B cell (primary cell): ENCODE measurements at regions not wholly inside any gene's neighbourhood (a gene's known extent, or its start where the extent isn't known, plus 50 kb on each side); places are given as distances from the start of the nearest gene placed in this dataset.

Experiments used
- ATAC-seq: fragments of 200-7000 bp; cut with Tn5 transposase; one replicate; pipeline ENCODE4 v1.10.0; 2021; ENCODE audit warnings: low read depth, mild to moderate bottlenecking, moderate number of reproducible peaks, moderate library complexity
- CTCF ChIA-PET: fragments of 350-600 bp; sonication (Branson Sonifier 250); formaldehyde crosslinking; loops from one replicate; lab custom pipeline; 2021; ENCODE audit warnings: antibody characterized with exemption, inconsistent platforms; lab: Charles Lee
- POLR2A ChIA-PET: fragments of 350-600 bp; sonication (Branson Sonifier 250); formaldehyde crosslinking; loops from one replicate; lab custom pipeline; 2021; ENCODE audit warnings: antibody characterized with exemption; lab: Charles Lee
- DNase-seq: peaks from one replicate; pipeline ENCODE4 v3.0.0; 2013
- H2AFZ ChIP-seq: 2 replicates; pipeline ENCODE4 v1.6.1; 2012; ENCODE audit warnings: mild to moderate bottlenecking, low read depth, low read length; ENCODE audit not compliant: insufficient read depth, poor library complexity, severe bottlenecking
- H3K27ac ChIP-seq, 2 donors: 1 replicate in 1 of 2; 2 replicates in 1 of 2; pipeline ENCODE4 v1.5.1; 2012 to 2013; ENCODE audit warnings: low read length in 2 of 2, mild to moderate bottlenecking in 2 of 2, moderate library complexity in 1 of 2
- H3K27me3 ChIP-seq, 4 experiments: fragments of 200-600 bp in 1 of 4; sonication (generic) in 1 of 4; replicated peaks in 1 of 4; 1 replicate in 2 of 4; 2 replicates in 2 of 4; pipeline versions ENCODE4 v1.6.1 to v1.7.0; 2013 to 2016; ENCODE audit warnings: low read length in 3 of 4, mild to moderate bottlenecking in 2 of 4, mixed read lengths in 1 of 4, moderate library complexity in 1 of 4; ENCODE audit not compliant: insufficient read depth in 4 of 4, control insufficient read depth in 3 of 4; ENCODE audit errors: control extremely low read depth in 1 of 4
- H3K36me3 ChIP-seq, 2 experiments: replicated peaks in 1 of 2; 1 replicate in 1 of 2; 2 replicates in 1 of 2; pipeline versions ENCODE4 v1.6.1 to v1.7.1; 2013; ENCODE audit warnings: low read length in 1 of 2; ENCODE audit not compliant: insufficient read depth in 2 of 2, control insufficient read depth in 1 of 2; ENCODE audit errors: control extremely low read depth in 1 of 2, extremely low read depth in 1 of 2
- H3K4me1 ChIP-seq, 2 donors: fragments of 200-600 bp in 1 of 2; sonication (generic) in 1 of 2; 1 replicate in 1 of 2; 2 replicates in 1 of 2; pipeline versions ENCODE4 v1.5.1 to v1.6.1; 2013 to 2017; ENCODE audit warnings: low read length in 2 of 2; ENCODE audit not compliant: control insufficient read depth in 2 of 2, insufficient read depth in 2 of 2
- H3K4me2 ChIP-seq: replicated peaks from 2 replicates; pipeline ENCODE3; 2012; ENCODE audit warnings: mild to moderate bottlenecking, low read depth, low read length; ENCODE audit not compliant: poor library complexity, severe bottlenecking
- H3K4me3 ChIP-seq, 5 experiments: fragments of 200-600 bp in 1 of 5; sonication (generic) in 1 of 5; 1 replicate in 3 of 5; 2 replicates in 2 of 5; pipeline versions ENCODE4 v1.5.1 to v1.7.0; 2011 to 2016; ENCODE audit warnings: low read length in 4 of 5, mild to moderate bottlenecking in 4 of 5, low read depth in 2 of 5, control low read depth in 1 of 5, moderate library complexity in 1 of 5; ENCODE audit not compliant: insufficient read depth in 1 of 5; ENCODE audit errors: control extremely low read depth in 1 of 5, extremely low read depth in 1 of 5
- H3K79me2 ChIP-seq: fragments of 200-600 bp; sonication (generic); one replicate; pipeline ENCODE4 v1.6.0; 2016; ENCODE audit warnings: low read length; ENCODE audit not compliant: control insufficient read depth, insufficient read depth
- H3K9ac ChIP-seq: fragments of 200-600 bp; sonication (generic); 2 replicates; pipeline ENCODE4 v1.6.1; 2017; ENCODE audit warnings: mild to moderate bottlenecking, low read length, moderate library complexity
- H3K9me3 ChIP-seq, 3 donors: one replicate each; pipeline versions ENCODE4 v1.6.1 to v1.7.1; 2013; ENCODE audit warnings: low read length in 2 of 3; ENCODE audit not compliant: control insufficient read depth in 2 of 3, insufficient read depth in 1 of 3; ENCODE audit errors: control extremely low read depth in 1 of 3
- H4K20me1 ChIP-seq: 2 replicates; pipeline ENCODE4 v1.6.0; 2012; ENCODE audit warnings: mild to moderate bottlenecking, low read length; ENCODE audit not compliant: insufficient read depth, control insufficient read depth, poor library complexity, severe bottlenecking
- H3K27ac Mint-ChIP-seq: one replicate; pipeline ENCODE4 v1.8.0; 2021; ENCODE audit warnings: mixed read lengths
- H3K27me3 Mint-ChIP-seq: one replicate; pipeline ENCODE4 v1.8.0; 2021; ENCODE audit warnings: mixed read lengths
- H3K4me1 Mint-ChIP-seq: one replicate; pipeline ENCODE4 v1.8.0; 2021; ENCODE audit warnings: mixed read lengths
- H3K4me3 Mint-ChIP-seq: one replicate; pipeline ENCODE4 v1.8.0; 2021; ENCODE audit warnings: mixed read lengths
- H3K9me3 Mint-ChIP-seq: one replicate; pipeline ENCODE4 v1.8.0; 2022; ENCODE audit warnings: mixed read lengths; ENCODE audit not compliant: insufficient read depth
- CTCF ChIP-seq: fragments of 200-600 bp; IDR thresholded peaks from one replicate; pipeline ENCODE4 v1.8.0; 2022; ENCODE audit warnings: antibody characterized with exemption, mild to moderate bottlenecking
- EZH2 ChIP-seq: IDR thresholded peaks from 2 replicates; pipeline ENCODE4 v1.6.1; 2012; ENCODE audit warnings: borderline replicate concordance, low read depth, mild to moderate bottlenecking, moderate library complexity, low read length; ENCODE audit not compliant: insufficient read depth, poor library complexity, severe bottlenecking
- WGBS: methylation state at CpG from one replicate; pipeline ENCODE4 v1.1.5; 2013; ENCODE audit warnings: missing lambda C conversion rate; ENCODE audit not compliant: insufficient coverage; 5-methylcytosine and 5-hydroxymethylcytosine counted together
- intact Hi-C: fragments of 100-400 bp; cut with micrococcal nuclease; formaldehyde crosslinking; loops from one replicate; pipeline ENCODE4 v1.10.0; 2022

- H3K27ac ChIP-seq: no peak overlapping the region
- WGBS: 100% methylated on average over 3 of the region's 4 CpGs
- no peak overlapping the region for H3K4me3 ChIP-seq
- Mint-ChIP-seq H3K9me3 (no peaks in the 10 kb centered on the region), H3K27me3 (no peaks in the 10 kb centered on the region), H3K27ac (no peak overlapping the region), H3K4me3 (no peak overlapping the region), H3K4me1 (no peaks in the 10 kb centered on the region)
- DNase-seq: no peak
- ChIA-PET POLR2A (no interaction called here), CTCF (no interaction called here)
- H4K20me1 ChIP-seq: no peaks in the 10 kb centered on the region
- H3K79me2 ChIP-seq: no peaks in the 10 kb centered on the region
- no peaks in the 10 kb centered on the region for H3K27me3 ChIP-seq
- no peaks in the 10 kb centered on the region for H3K36me3 ChIP-seq
- TF ChIP-seq EZH2 (no peak), CTCF (no peak)
- H3K9me3 ChIP-seq: peaks cover 0 to 9% (median 0%) of the 10 kb centered on the region in 3 donors
- H3K4me2 ChIP-seq: no peak overlapping the region
- H2AFZ ChIP-seq: no peak overlapping the region
- intact Hi-C loops: no loop called here
- no peak overlapping the region for H3K9ac ChIP-seq
- ATAC-seq: no peak
- H3K4me1 ChIP-seq: no peaks in the 10 kb centered on the region
Observed at GRCh38 chr13:109323338-109323737, 463.0 kb downstream of the IRS2 start.

GRCh38 chr13:109318945-109319590 is 467.3 kb downstream of the IRS2 start:
- no peak for ATAC-seq
- H3K27me3 ChIP-seq: no peaks in the 10 kb centered on the region
- Mint-ChIP-seq H3K4me1 (no peaks in the 10 kb centered on the region), H3K27me3 (peaks cover 5% of the 10 kb centered on the region), H3K4me3 (no peak overlapping the region), H3K9me3 (peaks cover 2% of the 10 kb centered on the region), H3K27ac (no peak overlapping the region)
- DNase-seq: no peak
- ChIA-PET CTCF (no interaction called here), POLR2A (no interaction called here)
- peaks cover 0 to 13% (median 0%) of the 10 kb centered on the region in 3 donors for H3K9me3 ChIP-seq
- intact Hi-C loops: no loop called here
- WGBS: 87% methylated on average over 17 of the region's 23 CpGs
- no peaks in the 10 kb centered on the region for H3K4me1 ChIP-seq
- no peak overlapping the region for H3K4me2 ChIP-seq
- TF ChIP-seq CTCF (no peak), EZH2 (no peak)
- no peaks in the 10 kb centered on the region for H3K36me3 ChIP-seq
- no peak overlapping the region for H2AFZ ChIP-seq
- no peaks in the 10 kb centered on the region for H3K79me2 ChIP-seq
- no peak overlapping the region for H3K27ac ChIP-seq
- no peak overlapping the region for H3K9ac ChIP-seq
- no peaks in the 10 kb centered on the region for H4K20me1 ChIP-seq
- no peak overlapping the region for H3K4me3 ChIP-seq
